ENCODE measurements at regions not wholly inside any gene's neighbourhood (a gene's known extent, or its start where the extent isn't known, plus 50 kb on each side); places are given as distances from the start of the nearest gene placed in this dataset.

DNA sequence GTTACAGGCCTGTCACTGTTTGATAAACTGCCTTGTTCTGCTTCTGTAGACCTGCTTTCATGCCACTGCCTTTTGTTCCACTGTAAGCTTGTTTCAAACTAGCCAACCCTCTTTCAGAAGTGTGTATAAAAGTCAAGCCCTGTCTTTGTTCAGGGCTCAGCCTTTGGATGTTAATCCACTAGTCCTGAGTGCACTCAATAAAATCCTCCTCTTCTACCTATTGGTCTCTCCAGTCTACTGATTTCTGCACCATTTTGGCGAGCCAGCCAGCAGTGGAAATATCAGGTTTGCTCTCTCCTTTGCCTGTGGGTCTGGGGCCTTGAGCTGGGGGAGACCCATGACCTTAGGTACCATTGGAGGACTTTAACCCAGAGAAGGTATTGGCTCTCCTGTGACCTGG is 901.6 kb upstream of the NDST4 start:
- Histone ChIP-seq H3K4me3 (replicated peaks in 1 of 3; ENCODE audit: insufficient read depth in 1 of 3, low read depth in 2 of 3, low read length in 3 of 3) (no peak overlapping the region), H2AFZ (ENCODE audit: low read length) (no peak overlapping the region), H3K4me1 (ENCODE audit: insufficient read depth, low read length) (no peaks in the 10 kb centered on the region), H3K79me2 (ENCODE audit: insufficient read depth, low read length) (no peaks in the 10 kb centered on the region), H3K4me2 (ENCODE audit: low read depth, low read length) (no peak overlapping the region), H3K9ac (ENCODE audit: insufficient read depth, low read depth, low read length) (no peak overlapping the region), H4K20me1 (ENCODE audit: insufficient read depth, low read length) (no peaks in the 10 kb centered on the region), H3K27ac (ENCODE audit: extremely low read length, insufficient read depth, low read length) (no peak overlapping the region), H3K36me3 (replicated peaks in 1 of 2; ENCODE audit: control insufficient read depth in 1 of 2, insufficient read depth in 2 of 2, low read length in 2 of 2) (no peaks in the 10 kb centered on the region), H3K27me3 (ENCODE audit: control insufficient read depth in 1 of 2, insufficient read depth in 2 of 2, low read length in 2 of 2) (no peaks in the 10 kb centered on the region), H3K9me3 (ENCODE audit: low read length) (peaks cover 74% of the 10 kb centered on the region)
- intact Hi-C loops (cut with micrococcal nuclease; ENCODE audit: unreplicated experiment) (no loop called here), in situ Hi-C loops (cut with HindIII; ENCODE audit: extremely low pct_ligation_motif_present, low pct_unique_long_range_greater_than_20kb) (no loop called here)
- FAIRE-seq (no peak), ATAC-seq (no peak), DNase-seq (ENCODE audit: low spot score) (no peak)
- TF ChIP-seq PAWR (CRISPR knock-in tag; IDR thresholded peaks at IDR 0.05; ENCODE audit: borderline replicate concordance) = no peak
- TF ChIP-seq, protein P1, sequence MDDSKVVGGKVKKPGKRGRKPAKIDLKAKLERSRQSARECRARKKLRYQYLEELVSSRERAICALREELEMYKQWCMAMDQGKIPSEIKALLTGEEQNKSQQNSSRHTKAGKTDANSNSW (CRISPR knock-in tag; IDR thresholded peaks at IDR 0.05; ENCODE audit: borderline replicate concordance) = no peak
- TF ChIP-seq NRL (CRISPR knock-in tag; IDR thresholded peaks at IDR 0.05; ENCODE audit: borderline replicate concordance) = no peak
- TF ChIP-seq, protein P2, sequence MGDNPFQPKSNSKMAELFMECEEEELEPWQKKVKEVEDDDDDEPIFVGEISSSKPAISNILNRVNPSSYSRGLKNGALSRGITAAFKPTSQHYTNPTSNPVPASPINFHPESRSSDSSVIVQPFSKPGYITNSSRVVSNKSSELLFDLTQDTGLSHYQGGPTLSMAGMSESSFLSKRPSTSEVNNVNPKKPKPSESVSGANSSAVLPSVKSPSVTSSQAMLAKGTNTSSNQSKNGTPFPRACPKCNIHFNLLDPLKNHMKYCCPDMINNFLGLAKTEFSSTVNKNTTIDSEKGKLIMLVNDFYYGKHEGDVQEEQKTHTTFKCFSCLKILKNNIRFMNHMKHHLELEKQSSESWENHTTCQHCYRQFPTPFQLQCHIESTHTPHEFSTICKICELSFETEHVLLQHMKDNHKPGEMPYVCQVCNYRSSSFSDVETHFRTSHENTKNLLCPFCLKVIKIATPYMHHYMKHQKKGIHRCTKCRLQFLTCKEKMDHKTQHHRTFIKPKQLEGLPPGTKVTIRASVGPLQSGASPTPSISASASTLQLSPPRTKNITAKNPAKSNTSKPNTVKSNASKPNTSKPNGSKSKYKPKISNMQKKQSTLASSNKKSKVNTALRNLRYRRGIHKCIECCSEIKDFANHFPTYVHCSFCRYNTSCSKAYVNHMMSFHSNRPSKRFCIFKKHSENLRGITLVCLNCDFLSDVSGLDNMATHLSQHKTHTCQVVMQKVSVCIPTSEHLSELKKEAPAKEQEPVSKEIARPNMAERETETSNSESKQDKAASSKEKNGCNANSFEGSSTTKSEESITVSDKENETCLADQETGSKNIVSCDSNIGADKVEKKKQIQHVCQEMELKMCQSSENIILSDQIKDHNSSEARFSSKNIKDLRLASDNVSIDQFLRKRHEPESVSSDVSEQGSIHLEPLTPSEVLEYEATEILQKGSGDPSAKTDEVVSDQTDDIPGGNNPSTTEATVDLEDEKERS (CRISPR knock-in tag; IDR thresholded peaks at IDR 0.05) = 0 out of 2 replicates have a peak, but pooled peaks have one; percentile 41
- no peak for TF ChIP-seq HCFC1 (IDR thresholded peaks at IDR 0.05; ENCODE audit: low read depth, low read length)
- TF ChIP-seq SETDB1 (CRISPR knock-in tag; IDR thresholded peaks at IDR 0.05; ENCODE audit: borderline replicate concordance) = peak; percentile 90; the same call in 1 of the 2 replicates
- TF ChIP-seq CCAR2 (optimal IDR thresholded peaks at IDR 0.05; ENCODE audit: low read depth, low read length) = no peak
- TF ChIP-seq NFE2L1 (CRISPR knock-in tag; IDR thresholded peaks at IDR 0.05; ENCODE audit: borderline replicate concordance) = no peak
- TF ChIP-seq MEIS2 (CRISPR knock-in tag; IDR thresholded peaks at IDR 0.05) = no peak
- TF ChIP-seq, protein P3, sequence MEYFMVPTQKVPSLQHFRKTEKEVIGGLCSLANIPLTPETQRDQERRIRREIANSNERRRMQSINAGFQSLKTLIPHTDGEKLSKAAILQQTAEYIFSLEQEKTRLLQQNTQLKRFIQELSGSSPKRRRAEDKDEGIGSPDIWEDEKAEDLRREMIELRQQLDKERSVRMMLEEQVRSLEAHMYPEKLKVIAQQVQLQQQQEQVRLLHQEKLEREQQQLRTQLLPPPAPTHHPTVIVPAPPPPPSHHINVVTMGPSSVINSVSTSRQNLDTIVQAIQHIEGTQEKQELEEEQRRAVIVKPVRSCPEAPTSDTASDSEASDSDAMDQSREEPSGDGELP (IDR thresholded peaks at IDR 0.05; ENCODE audit: borderline replicate concordance, low read depth) = no peak
- TF ChIP-seq ZEB1 (IDR thresholded peaks at IDR 0.05; ENCODE audit: insufficient replicate concordance, low read depth) = no peak
- TF ChIP-seq RFX3 (CRISPR knock-in tag; IDR thresholded peaks at IDR 0.05) = no peak
- TF ChIP-seq ZNF670 (CRISPR knock-in tag; IDR thresholded peaks at IDR 0.05; ENCODE audit: borderline replicate concordance) = no peak
- TF ChIP-seq, protein P4, sequence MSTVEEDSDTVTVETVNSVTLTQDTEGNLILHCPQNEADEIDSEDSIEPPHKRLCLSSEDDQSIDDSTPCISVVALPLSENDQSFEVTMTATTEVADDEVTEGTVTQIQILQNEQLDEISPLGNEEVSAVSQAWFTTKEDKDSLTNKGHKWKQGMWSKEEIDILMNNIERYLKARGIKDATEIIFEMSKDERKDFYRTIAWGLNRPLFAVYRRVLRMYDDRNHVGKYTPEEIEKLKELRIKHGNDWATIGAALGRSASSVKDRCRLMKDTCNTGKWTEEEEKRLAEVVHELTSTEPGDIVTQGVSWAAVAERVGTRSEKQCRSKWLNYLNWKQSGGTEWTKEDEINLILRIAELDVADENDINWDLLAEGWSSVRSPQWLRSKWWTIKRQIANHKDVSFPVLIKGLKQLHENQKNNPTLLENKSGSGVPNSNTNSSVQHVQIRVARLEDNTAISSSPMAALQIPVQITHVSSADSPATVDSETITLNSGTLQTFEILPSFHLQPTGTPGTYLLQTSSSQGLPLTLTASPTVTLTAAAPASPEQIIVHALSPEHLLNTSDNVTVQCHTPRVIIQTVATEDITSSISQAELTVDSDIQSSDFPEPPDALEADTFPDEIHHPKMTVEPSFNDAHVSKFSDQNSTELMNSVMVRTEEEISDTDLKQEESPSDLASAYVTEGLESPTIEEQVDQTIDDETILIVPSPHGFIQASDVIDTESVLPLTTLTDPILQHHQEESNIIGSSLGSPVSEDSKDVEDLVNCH (CRISPR knock-in tag; IDR thresholded peaks at IDR 0.05) = no peak
- ChIA-PET CTCF (ENCODE audit: low intra/inter-chr PET ratio, low total read pairs) (no interaction called here), POLR2A (no interaction called here)
- WGBS (ENCODE audit: low lambda C conversion rate) = 8% methylated on average over 1 of the region's 1 CpG
- BruUV-seq (replicated peaks) = no TSS peak

All from HepG2 (cell line).